ENCODE measurements at regions not wholly inside any gene's neighbourhood (a gene's known extent, or its start where the extent isn't known, plus 50 kb on each side); places are given as distances from the start of the nearest gene placed in this dataset.

GRCh38 chr18:52060607-52061304 is 279.2 kb upstream of the DCC start:
- no peaks in the 10 kb centered on the region for H3K27me3 Mint-ChIP-seq (ENCODE audit: low read depth)
- no peak overlapping the region for H3K27ac Mint-ChIP-seq

GRCh38 chr18:52063923-52064322 is 276.1 kb upstream of the DCC start:
- H3K4me1 Mint-ChIP-seq: no peaks in the 10 kb centered on the region

More at GRCh38 chr18:52060607-52061304, 279.2 kb upstream of the DCC start:
- Mint-ChIP-seq H3K9me3 (peaks cover 11% of the 10 kb centered on the region), H3K4me1 (no peaks in the 10 kb centered on the region), H3K36me3 (ENCODE audit: low read depth) (no peaks in the 10 kb centered on the region), H3K4me3 (no peak overlapping the region)
- TF ChIP-seq CTCF (IDR thresholded peaks at IDR 0.05; ENCODE audit: unreplicated experiment in 3 of 3): no peak

GRCh38 chr18:52069201-52069600 is 270.8 kb upstream of the DCC start:
- Mint-ChIP-seq H3K27ac (peak overlapping the region in 1 of 3 experiments; percentile 90), H3K27me3 (ENCODE audit: low read depth) (no peaks in the 10 kb centered on the region), H3K4me1 (no peaks in the 10 kb centered on the region), H3K9me3 (peaks cover 11% of the 10 kb centered on the region), H3K4me3 (no peak overlapping the region), H3K36me3 (ENCODE audit: low read depth) (no peaks in the 10 kb centered on the region)
- no peak for TF ChIP-seq CTCF (IDR thresholded peaks at IDR 0.05; ENCODE audit: unreplicated experiment in 3 of 3)

More at GRCh38 chr18:52063923-52064322, 276.1 kb upstream of the DCC start:
- no peak overlapping the region for H3K4me3 Mint-ChIP-seq
- H3K36me3 Mint-ChIP-seq (ENCODE audit: low read depth): no peaks in the 10 kb centered on the region
- peaks cover 4% of the 10 kb centered on the region for H3K9me3 Mint-ChIP-seq
- H3K27me3 Mint-ChIP-seq (ENCODE audit: low read depth): no peaks in the 10 kb centered on the region
- H3K27ac Mint-ChIP-seq: no peak overlapping the region
- no peak for TF ChIP-seq CTCF (IDR thresholded peaks at IDR 0.05; ENCODE audit: unreplicated experiment in 3 of 3)

- H3K4me1 Mint-ChIP-seq: no peaks in the 10 kb centered on the region
- no peaks in the 10 kb centered on the region for H3K36me3 Mint-ChIP-seq (ENCODE audit: low read depth)
- no peak overlapping the region for H3K4me3 Mint-ChIP-seq
- peak overlapping the region; percentile 32 to 90 (median 46) for H3K27ac Mint-ChIP-seq
- H3K9me3 Mint-ChIP-seq: peaks cover 13% of the 10 kb centered on the region
- TF ChIP-seq CTCF (IDR thresholded peaks at IDR 0.05; ENCODE audit: unreplicated experiment in 3 of 3): no peak
- no peaks in the 10 kb centered on the region for H3K27me3 Mint-ChIP-seq (ENCODE audit: low read depth)
These were observed 269.7 kb upstream of the DCC start for GRCh38 chr18:52070291-52070756.

- H3K9me3 Mint-ChIP-seq: peaks cover 5% of the 10 kb centered on the region
- no peaks in the 10 kb centered on the region for H3K36me3 Mint-ChIP-seq (ENCODE audit: low read depth)
- H3K27me3 Mint-ChIP-seq (ENCODE audit: low read depth): no peaks in the 10 kb centered on the region
- no peak overlapping the region for H3K27ac Mint-ChIP-seq
- H3K4me3 Mint-ChIP-seq: no peak overlapping the region
- TF ChIP-seq CTCF (IDR thresholded peaks at IDR 0.05; ENCODE audit: unreplicated experiment in 3 of 3): no peak
- peaks cover 3% of the 10 kb centered on the region for H3K4me1 Mint-ChIP-seq
These were observed 262.6 kb upstream of the DCC start for GRCh38 chr18:52077251-52077983.

Measured in nephron (organoid).